WERI-Rb-1 (cell line): ENCODE measurements at regions not wholly inside any gene's neighbourhood (a gene's known extent, or its start where the extent isn't known, plus 50 kb on each side); places are given as distances from the start of the nearest gene placed in this dataset.

Source experiments
- DNase-seq: peaks from one replicate; pipeline ENCODE4 v3.0.0-alpha.2; 2020
- H3K27ac ChIP-seq: fragments of 250-450 bp; sonication (Bioruptor Pico); 2 replicates; pipeline ENCODE4 v1.5.1; 2020; ENCODE audit warnings: mild to moderate bottlenecking, moderate library complexity
- H3K27me3 ChIP-seq: fragments of 250-450 bp; sonication (Bioruptor Pico); 2 replicates; pipeline ENCODE4 v1.5.1; 2021; ENCODE audit warnings: mild to moderate bottlenecking, low read depth, moderate library complexity; ENCODE audit not compliant: insufficient read depth, severe bottlenecking
- H3K36me3 ChIP-seq: fragments of 250-450 bp; sonication (Bioruptor Pico); 2 replicates; pipeline ENCODE4 v1.5.1; 2020; ENCODE audit warnings: mild to moderate bottlenecking, moderate library complexity
- H3K4me3 ChIP-seq: 2 replicates; pipeline ENCODE4 v1.5.1; 2011; ENCODE audit warnings: low read depth, mild to moderate bottlenecking, control low read depth, low read length
- H3K9me3 ChIP-seq: fragments of 250-450 bp; sonication (Bioruptor Pico); 2 replicates; pipeline ENCODE4 v1.5.1; 2021; ENCODE audit warnings: mild to moderate bottlenecking, moderate library complexity; ENCODE audit not compliant: severe bottlenecking
- CTCF ChIP-seq: IDR thresholded peaks from 2 replicates; pipeline ENCODE4 v1.5.1; 2011; ENCODE audit warnings: low read depth, mild to moderate bottlenecking, control low read depth, inconsistent platforms, low read length

GRCh38 chr2:221360742-221361141 lies 211.4 kb downstream of the EPHA4 start:
- Histone ChIP-seq H3K4me3 (no peak overlapping the region), H3K9me3 (no peaks in the 10 kb centered on the region), H3K36me3 (no peaks in the 10 kb centered on the region), H3K27me3 (no peaks in the 10 kb centered on the region), H3K27ac (no peak overlapping the region)
- no peak for TF ChIP-seq CTCF
- no peak for DNase-seq

- Histone ChIP-seq H3K9me3 (no peaks in the 10 kb centered on the region), H3K27me3 (no peaks in the 10 kb centered on the region), H3K36me3 (no peaks in the 10 kb centered on the region), H3K4me3 (no peak overlapping the region), H3K27ac (no peak overlapping the region)
- no peak for TF ChIP-seq CTCF
- DNase-seq, result no peak
Measured at GRCh38 chr2:221361633-221362032, 210.5 kb downstream of the EPHA4 start.

GRCh38 chr2:221364672-221365071 lies 207.4 kb downstream of the EPHA4 start:
- Histone ChIP-seq H3K27ac (no peak overlapping the region), H3K4me3 (no peak overlapping the region), H3K9me3 (no peaks in the 10 kb centered on the region), H3K36me3 (no peaks in the 10 kb centered on the region), H3K27me3 (no peaks in the 10 kb centered on the region)
- no peak for TF ChIP-seq CTCF
- DNase-seq, result no peak
